H1 (cell line): ENCODE measurements at regions not wholly inside any gene's neighbourhood (a gene's known extent, or its start where the extent isn't known, plus 50 kb on each side); places are given as distances from the start of the nearest gene placed in this dataset.

ENCODE experiments used
- CTCF ChIA-PET: fragments of 300-600 bp; sonication (Branson Sonifier 250); formaldehyde crosslinking; loops from one replicate; lab custom pipeline; 2021; ENCODE audit not compliant: partially characterized antibody; lab: Charles Lee
- POLR2A ChIA-PET: fragments of 300-600 bp; sonication (Branson Sonifier 250); formaldehyde crosslinking; loops from one replicate; lab custom pipeline; 2021; ENCODE audit warnings: inconsistent platforms; ENCODE audit not compliant: partially characterized antibody; lab: Charles Lee
- DNase-seq, 2 experiments: peaks; one replicate each; pipeline versions ENCODE4 v3.0.0 to v3.0.0-alpha.2; 2010 to 2022; ENCODE audit warnings: low spot score in 2 of 2, low read depth in 1 of 2, mixed read lengths in 1 of 2
- FAIRE-seq: peaks from 2 replicates; lab custom pipeline; 2011; peaks lifted over from hg19 to GRCh38; lab: Jason Lieb, UNC
- H2AFZ ChIP-seq: 2 replicates; pipeline ENCODE4 v1.8.1; 2012; ENCODE audit warnings: low read length, inconsistent platforms
- H2AK5ac ChIP-seq: 2 replicates; pipeline ENCODE4 v1.6.1; 2013; ENCODE audit warnings: low read depth, low read length
- H2BK120ac ChIP-seq: replicated peaks from 2 replicates; pipeline ENCODE3; 2013; ENCODE audit warnings: low read depth, low read length, inconsistent platforms
- H2BK12ac ChIP-seq: 2 replicates; pipeline ENCODE4 v1.6.1; 2013; ENCODE audit warnings: low read depth, low read length
- H2BK15ac ChIP-seq: 2 replicates; pipeline ENCODE4 v1.6.1; 2013; ENCODE audit warnings: low read length
- H2BK20ac ChIP-seq: 2 replicates; pipeline ENCODE4 v1.6.1; 2013; ENCODE audit warnings: low read length
- H2BK5ac ChIP-seq: 2 replicates; pipeline ENCODE4 v1.6.1; 2013; ENCODE audit warnings: low read depth, low read length
- H3K14ac ChIP-seq: 2 replicates; pipeline ENCODE4 v1.6.1; 2013; ENCODE audit warnings: inconsistent platforms; ENCODE audit not compliant: insufficient read length
- H3K18ac ChIP-seq: 2 replicates; pipeline ENCODE4 v1.6.1; 2013; ENCODE audit warnings: low read length; ENCODE audit errors: extremely low read depth
- H3K23ac ChIP-seq: 2 replicates; pipeline ENCODE4 v1.6.1; 2013; ENCODE audit warnings: inconsistent platforms; ENCODE audit not compliant: insufficient read length
- H3K23me2 ChIP-seq: 2 replicates; pipeline ENCODE4 v1.6.1; 2013; ENCODE audit warnings: low read depth, low read length
- H3K27ac ChIP-seq: 2 replicates; pipeline ENCODE4 v1.6.1; 2011; ENCODE audit warnings: low read depth, low read length, inconsistent platforms
- H3K27me3 ChIP-seq, 4 experiments: replicated peaks in 1 of 4; 1 replicate in 1 of 4; 2 replicates in 3 of 4; pipeline versions ENCODE4 v1.6.1 to v1.8.1; 2011 to 2013; ENCODE audit warnings: low read length in 3 of 4, mild to moderate bottlenecking in 3 of 4, inconsistent platforms in 2 of 4, mixed read lengths in 2 of 4, moderate library complexity in 1 of 4; ENCODE audit not compliant: control insufficient read depth in 3 of 4, insufficient read depth in 3 of 4; ENCODE audit errors: extremely low read depth in 1 of 4
- H3K36me3 ChIP-seq, 4 experiments: 2 replicates each; pipeline versions ENCODE4 v1.6.1 to v1.8.1; 2011 to 2013; ENCODE audit warnings: mild to moderate bottlenecking in 4 of 4, low read length in 3 of 4, moderate library complexity in 2 of 4, control low read depth in 1 of 4, inconsistent platforms in 1 of 4; ENCODE audit not compliant: insufficient read depth in 4 of 4, control insufficient read depth in 2 of 4
- H3K4ac ChIP-seq: replicated peaks from 2 replicates; pipeline ENCODE3; 2013; ENCODE audit warnings: low read length, low read depth, mixed read lengths, inconsistent platforms; ENCODE audit not compliant: insufficient read length
- H3K4me1 ChIP-seq, 4 experiments: replicated peaks in 1 of 4; 1 replicate in 1 of 4; 2 replicates in 3 of 4; pipeline versions ENCODE4 v1.6.1 to v1.8.1; 2011 to 2013; ENCODE audit warnings: low read length in 3 of 4, inconsistent platforms in 2 of 4, mixed read lengths in 1 of 4; ENCODE audit not compliant: insufficient read depth in 4 of 4, control insufficient read depth in 3 of 4
- H3K4me2 ChIP-seq, 2 experiments: 2 replicates each; pipeline versions ENCODE4 v1.6.1 to v1.8.1; 2011 to 2013; ENCODE audit warnings: low read depth in 2 of 2, low read length in 2 of 2, control low read depth in 1 of 2, inconsistent platforms in 1 of 2, mild to moderate bottlenecking in 1 of 2; ENCODE audit not compliant: insufficient read depth in 1 of 2
- H3K4me3 ChIP-seq, 4 experiments: fragments of 200-600, 300-600 bp in 1 of 4; sonication (generic), shearing (Covaris generic), sonication (Bioruptor Twin) in 1 of 4; 2 replicates each; pipeline versions ENCODE4 v1.5.1 to v1.8.1; 2011 to 2016; ENCODE audit warnings: low read length in 4 of 4, low read depth in 3 of 4, control low read depth in 2 of 4, inconsistent platforms in 2 of 4, mild to moderate bottlenecking in 2 of 4, mixed read lengths in 1 of 4, moderate library complexity in 1 of 4; ENCODE audit not compliant: insufficient read depth in 2 of 4; ENCODE audit errors: extremely low read depth in 1 of 4
- H3K56ac ChIP-seq: replicated peaks from 2 replicates; pipeline ENCODE3; 2013; ENCODE audit warnings: low read depth, mild to moderate bottlenecking, mixed read lengths, low read length, inconsistent platforms; ENCODE audit not compliant: insufficient read length
- H3K79me1 ChIP-seq: 2 replicates; pipeline ENCODE4 v1.6.1; 2013; ENCODE audit warnings: low read depth, low read length, control low read depth
- H3K79me2 ChIP-seq, 2 experiments: 2 replicates each; pipeline versions ENCODE4 v1.6.1 to v1.8.1; 2012 to 2013; ENCODE audit warnings: low read length in 2 of 2, mild to moderate bottlenecking in 2 of 2, inconsistent platforms in 1 of 2; ENCODE audit not compliant: insufficient read depth in 2 of 2, control insufficient read depth in 1 of 2
- H3K9ac ChIP-seq, 4 experiments: replicated peaks in 1 of 4; 1 replicate in 1 of 4; 2 replicates in 3 of 4; pipeline versions ENCODE4 v1.6.1 to v1.8.1; 2011 to 2013; ENCODE audit warnings: low read depth in 3 of 4, low read length in 3 of 4, control low read depth in 2 of 4, mild to moderate bottlenecking in 2 of 4, moderate library complexity in 2 of 4, inconsistent platforms in 1 of 4; ENCODE audit errors: extremely low read depth in 1 of 4
- H3K9me3 ChIP-seq, 2 experiments: 2 replicates each; pipeline versions ENCODE4 v1.6.1 to v1.8.1; 2012 to 2013; ENCODE audit warnings: mild to moderate bottlenecking in 2 of 2, moderate library complexity in 2 of 2, control low read depth in 1 of 2, inconsistent platforms in 1 of 2, low read depth in 1 of 2, low read length in 1 of 2, mixed read lengths in 1 of 2; ENCODE audit not compliant: insufficient read depth in 2 of 2
- H4K20me1 ChIP-seq, 2 experiments: replicated peaks in 1 of 2; 2 replicates each; pipeline versions ENCODE3 to v1.8.1; 2011 to 2013; ENCODE audit warnings: inconsistent platforms in 2 of 2, low read length in 2 of 2, mild to moderate bottlenecking in 1 of 2; ENCODE audit not compliant: insufficient read depth in 2 of 2, control insufficient read depth in 1 of 2
- H4K5ac ChIP-seq: 2 replicates; pipeline ENCODE4 v1.6.1; 2013; ENCODE audit warnings: low read length, low read depth, mixed read lengths, inconsistent platforms; ENCODE audit not compliant: insufficient read length
- H4K8ac ChIP-seq: 2 replicates; pipeline ENCODE4 v1.8.0; 2013; ENCODE audit warnings: mild to moderate bottlenecking, moderate library complexity, low read length, inconsistent platforms; ENCODE audit not compliant: insufficient read depth; ENCODE audit errors: extremely low read depth
- H4K91ac ChIP-seq: replicated peaks from 2 replicates; pipeline ENCODE3; 2013; ENCODE audit warnings: low read length, mixed read lengths, inconsistent platforms; ENCODE audit not compliant: insufficient read length
- NRF1 ChIP-seq: IDR thresholded peaks from 2 replicates; pipeline ENCODE4 v1.6.1; 2011; ENCODE audit warnings: mild to moderate bottlenecking, low read depth, low read length, improper control_type of control experiment
- RBBP5 ChIP-seq: IDR thresholded peaks from 2 replicates; pipeline ENCODE4 v1.7.1; 2012; ENCODE audit warnings: low read depth, mild to moderate bottlenecking, inconsistent platforms, low read length, moderate library complexity, borderline replicate concordance
- SRF ChIP-seq: IDR thresholded peaks from 2 replicates; pipeline ENCODE4 v1.6.1; 2011; ENCODE audit warnings: mild to moderate bottlenecking, low read depth, low read length, moderate library complexity
- TBP ChIP-seq: IDR thresholded peaks from 2 replicates; pipeline ENCODE4 v1.6.1; 2011; ENCODE audit warnings: low read depth, low read length, improper control_type of control experiment
- WGBS, 2 experiments: shearing (Covaris generic) in 1 of 2; methylation state at CpG; one replicate each; pipeline versions ENCODE4 v1.1.6 to v1.1.7; 2013 to 2015; ENCODE audit warnings: low lambda C conversion rate in 2 of 2, mixed read lengths in 2 of 2, inconsistent platforms in 1 of 2, low coverage in 1 of 2, missing lambda C conversion rate in 1 of 2; ENCODE audit not compliant: insufficient replicate concordance in 2 of 2, insufficient coverage in 1 of 2, insufficient read length in 1 of 2; ENCODE audit errors: extremely low coverage in 1 of 2, missing lambda C conversion rate in 1 of 2; 5-methylcytosine and 5-hydroxymethylcytosine counted together

GRCh38 chr22:34841911-34842310 is 224.0 kb upstream of the ISX start:
- peak overlapping the region; percentile 97 for H2BK5ac ChIP-seq
- H2BK120ac ChIP-seq, result peak overlapping the region; percentile 97
- no peak overlapping the region for H2AFZ ChIP-seq
- H2BK12ac ChIP-seq, result peak overlapping the region; percentile 52; the same call in 1 of the 2 replicates
- peaks cover 12 to 15% of the 10 kb centered on the region in 2 experiments for H3K9me3 ChIP-seq
- no peaks in the 10 kb centered on the region for H3K79me1 ChIP-seq
- no peaks in the 10 kb centered on the region for H3K79me2 ChIP-seq
- H4K8ac ChIP-seq, result no peak overlapping the region
- peak overlapping the region; percentile 86 for H4K91ac ChIP-seq
- no peaks in the 10 kb centered on the region for H3K27me3 ChIP-seq
- FAIRE-seq, result no peak
- peak overlapping the region; percentile 83 for H3K27ac ChIP-seq
- no peaks in the 10 kb centered on the region for H4K20me1 ChIP-seq
- 0 out of 2 replicates have a peak overlapping the region, but pooled peaks have one; percentile 44 for H2AK5ac ChIP-seq
- H2BK15ac ChIP-seq, result no peak overlapping the region
- H3K14ac ChIP-seq, result no peak overlapping the region
- peak overlapping the region; percentile 77; the same call in 1 of the 2 replicates for H2BK20ac ChIP-seq
- H3K36me3 ChIP-seq, result peaks cover 0 to 12% (median 1%) of the 10 kb centered on the region in 4 experiments; a peak in 3 of 8 replicates
- no peak overlapping the region; a peak in 1 of 7 replicates for H3K9ac ChIP-seq
- no peak for DNase-seq
- H3K4me3 ChIP-seq, result peak overlapping the region in 1 of 4 experiments; percentile 23; a peak in 2 of 8 replicates
- WGBS, 2 experiments, result 65% methylated on average over 4 of the region's 4 CpGs; no CpG with 5 or more reads in 1 of the 2 experiments
- POLR2A ChIA-PET, result no interaction called here
- peak overlapping the region; percentile 85 for H4K5ac ChIP-seq
- H3K4me1 ChIP-seq, result peaks cover 2 to 16% (median 12%) of the 10 kb centered on the region in 4 experiments; a peak in 4 of 7 replicates
- CTCF ChIA-PET, result interaction anchor here (0.7 to 2.8 kb wide), 14 partner anchors 9 to 427 kb away, joined by 3 to 9 read pairs (median 4); no protein-coding TSS in a partner anchor
- H3K4ac ChIP-seq, result peak overlapping the region; percentile 7
- H3K23me2 ChIP-seq, result peaks cover 1% of the 10 kb centered on the region; the same call in 1 of the 2 replicates
- no peak for TF ChIP-seq RBBP5
- TF ChIP-seq SRF, result no peak
- no peak for TF ChIP-seq TBP
- TF ChIP-seq NRF1, result no peak
- peak overlapping the region; percentile 47 to 59 for H3K4me2 ChIP-seq
- H3K56ac ChIP-seq, result peak overlapping the region; percentile 59
- peak overlapping the region; percentile 60 for H3K18ac ChIP-seq
- H3K23ac ChIP-seq, result no peak overlapping the region
